ENCODE measurements at regions not wholly inside any gene's neighbourhood (a gene's known extent, or its start where the extent isn't known, plus 50 kb on each side); places are given as distances from the start of the nearest gene placed in this dataset.
A peak's percentile ranks its signal among the peaks of the same experiment; 100 is the strongest.

GRCh38 chr18:40944576-40944975 lies 1010.5 kb upstream of the PIK3C3 start:
- no peaks in the 10 kb centered on the region for H3F3A ChIP-seq (replicated peaks; ENCODE audit: low read depth)
- H3K36me3 Mint-ChIP-seq (ENCODE audit: low read depth): no peaks in the 10 kb centered on the region
- H3K4me3 Mint-ChIP-seq: no peak overlapping the region
- TF ChIP-seq ETS1 (IDR thresholded peaks at IDR 0.05): no peak
- TF ChIP-seq JUNB (IDR thresholded peaks at IDR 0.05; ENCODE audit: unreplicated experiment): no peak
- no peak for TF ChIP-seq NANOG (IDR thresholded peaks at IDR 0.05; ENCODE audit: borderline replicate concordance)
- no peak for TF ChIP-seq STAT1 (IDR thresholded peaks at IDR 0.05; ENCODE audit: unreplicated experiment)
- no peak for TF ChIP-seq EZH2 (IDR thresholded peaks at IDR 0.05; ENCODE audit: low read depth, unreplicated experiment)
- TF ChIP-seq REST (IDR thresholded peaks at IDR 0.05; ENCODE audit: unreplicated experiment): no peak
- TF ChIP-seq ZNF114 (CRISPR knock-in tag; IDR thresholded peaks at IDR 0.05): no peak
- H3K4me1 ChIP-seq (ENCODE audit: insufficient read depth): no peaks in the 10 kb centered on the region
- DNase-seq (ENCODE audit: low spot score): no peak
- no peak overlapping the region for H3K4me2 ChIP-seq
- no peaks in the 10 kb centered on the region for H3K36me3 ChIP-seq (ENCODE audit: insufficient read depth)
- H3K27me3 ChIP-seq (ENCODE audit: insufficient read depth): no peaks in the 10 kb centered on the region
- no peak overlapping the region for H3K4me3 ChIP-seq
- H3K79me2 ChIP-seq (replicated peaks; ENCODE audit: insufficient read depth): no peaks in the 10 kb centered on the region
- peaks cover 4% of the 10 kb centered on the region for H3K4me1 Mint-ChIP-seq
- H4K20me1 ChIP-seq (replicated peaks; ENCODE audit: insufficient read depth): no peaks in the 10 kb centered on the region
- 0 out of 2 replicates have a peak overlapping the region, but pooled peaks have one; percentile 11 for H2AFZ ChIP-seq
- no peak overlapping the region for H3K27ac Mint-ChIP-seq
- H3K9me2 ChIP-seq (ENCODE audit: insufficient read depth): 0 out of 2 replicates have a peak, but pooled peaks cover 2% of the 10 kb centered on the region
- ATAC-seq: no peak
- H3K27me3 Mint-ChIP-seq (ENCODE audit: insufficient read depth, low read depth, poor library complexity): no peaks in the 10 kb centered on the region
- H3K9me3 Mint-ChIP-seq: no peaks in the 10 kb centered on the region
- H3K27ac ChIP-seq (ENCODE audit: low read depth): no peak overlapping the region

GRCh38 chr18:40939656-40940515 lies 1015.1 kb upstream of the PIK3C3 start:
- Mint-ChIP-seq H3K9me3 (no peaks in the 10 kb centered on the region; the same call in 2 of the 3 replicates), H3K27ac (no peak overlapping the region)
- TF ChIP-seq REST (IDR thresholded peaks at IDR 0.05; ENCODE audit: unreplicated experiment) (no peak), STAT1 (IDR thresholded peaks at IDR 0.05; ENCODE audit: unreplicated experiment) (no peak), JUNB (IDR thresholded peaks at IDR 0.05; ENCODE audit: unreplicated experiment) (no peak), ETS1 (IDR thresholded peaks at IDR 0.05) (no peak), ZNF114 (CRISPR knock-in tag; IDR thresholded peaks at IDR 0.05) (no peak)

More at GRCh38 chr18:40939656-40940515, 1015.1 kb upstream of the PIK3C3 start:
- Histone ChIP-seq H3K4me2 (no peak overlapping the region), H3F3A (replicated peaks; ENCODE audit: low read depth) (no peaks in the 10 kb centered on the region), H2AFZ (peak overlapping the region; percentile 91; the same call in 1 of the 2 replicates), H3K27ac (ENCODE audit: low read depth) (no peak overlapping the region), H3K27me3 (ENCODE audit: insufficient read depth) (no peaks in the 10 kb centered on the region), H3K4me1 (ENCODE audit: insufficient read depth) (no peaks in the 10 kb centered on the region), H3K4me3 (no peak overlapping the region), H3K9me2 (ENCODE audit: insufficient read depth) (peaks cover 6% of the 10 kb centered on the region; the same call in 1 of the 2 replicates), H4K20me1 (replicated peaks; ENCODE audit: insufficient read depth) (no peaks in the 10 kb centered on the region), H3K79me2 (replicated peaks; ENCODE audit: insufficient read depth) (no peaks in the 10 kb centered on the region), H3K36me3 (ENCODE audit: insufficient read depth) (no peaks in the 10 kb centered on the region)
- DNase-seq (ENCODE audit: low spot score): no peak
- H3K4me3 Mint-ChIP-seq: no peak overlapping the region
- no peaks in the 10 kb centered on the region for H3K36me3 Mint-ChIP-seq (ENCODE audit: low read depth)
- no peaks in the 10 kb centered on the region for H3K4me1 Mint-ChIP-seq
- no peak for ATAC-seq
- peaks cover 4% of the 10 kb centered on the region for H3K27me3 Mint-ChIP-seq (ENCODE audit: insufficient read depth, low read depth, poor library complexity)

Data from GM23338 (cell line).